ENCODE measurements at regions not wholly inside any gene's neighbourhood (a gene's known extent, or its start where the extent isn't known, plus 50 kb on each side); places are given as distances from the start of the nearest gene placed in this dataset.

DNA sequence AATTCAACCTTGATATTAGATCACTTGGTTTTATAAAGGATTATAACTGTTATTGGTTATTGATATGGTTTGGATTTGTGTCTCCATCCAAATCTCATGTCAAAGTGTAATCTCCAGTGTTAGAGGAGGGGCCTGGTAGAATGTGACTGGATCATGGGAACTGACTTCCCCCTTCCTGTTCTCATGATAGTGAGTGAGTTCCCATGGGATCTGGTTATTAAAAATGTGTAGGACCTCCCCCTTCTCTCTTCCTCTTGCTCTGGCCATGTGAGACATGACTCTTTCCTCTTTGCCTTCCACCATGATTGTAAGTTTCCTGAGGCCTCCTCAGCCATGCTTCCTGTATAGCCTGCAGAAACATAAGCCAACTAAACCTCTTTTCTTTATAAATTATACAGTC lies 136.0 kb upstream of the UBE2E2 start:
- no peak for DNase-seq
- H3K4me1 ChIP-seq (ENCODE audit: control insufficient read depth, insufficient read depth, low read length) = no peaks in the 10 kb centered on the region
- H3K36me3 ChIP-seq (ENCODE audit: control insufficient read depth, insufficient read depth, low read length) = no peaks in the 10 kb centered on the region
- no peak overlapping the region for H3K4me3 ChIP-seq (ENCODE audit: low read length)
- no peaks in the 10 kb centered on the region for H3K27me3 ChIP-seq (ENCODE audit: control insufficient read depth, insufficient read depth, low read length)
- H3K9me3 ChIP-seq (ENCODE audit: control insufficient read depth, low read depth, low read length) = no peaks in the 10 kb centered on the region
- no peak overlapping the region for H3K27ac ChIP-seq (ENCODE audit: low read length)

DNA sequence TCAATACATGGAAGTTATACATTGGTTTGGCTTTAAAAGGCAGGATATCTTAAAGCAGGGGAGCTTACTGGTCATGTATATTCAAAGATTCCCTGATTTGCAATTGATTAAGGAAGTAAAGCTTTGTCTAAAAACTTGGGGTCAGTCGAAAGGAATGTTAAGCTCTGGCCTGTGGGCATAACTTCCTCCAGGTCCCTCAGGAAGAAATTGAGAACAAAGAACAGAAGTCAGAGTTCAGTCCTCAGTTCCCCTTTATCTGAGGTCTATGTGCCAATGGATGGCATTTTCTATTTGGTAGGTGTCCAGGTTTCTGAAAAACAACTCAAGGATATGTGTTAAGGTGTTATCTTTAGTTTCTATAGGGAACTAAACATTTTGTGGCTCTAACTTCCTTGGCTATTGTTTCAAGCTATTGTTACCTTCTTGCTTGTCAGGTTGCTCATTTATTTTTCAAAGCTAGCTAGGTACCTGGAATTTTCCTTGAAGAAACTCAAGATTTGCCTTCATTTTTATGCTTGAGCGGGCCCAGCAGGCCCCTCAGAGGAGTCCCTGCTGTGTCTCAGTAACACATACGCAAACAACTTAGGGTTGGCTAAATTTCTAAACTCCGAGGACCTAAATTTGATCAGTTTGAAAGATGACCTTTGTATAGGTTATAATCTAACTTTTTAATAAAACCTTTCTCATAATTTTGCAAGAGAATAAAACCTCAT lies 135.0 kb upstream of the UBE2E2 start:
- Histone ChIP-seq H3K4me1 (ENCODE audit: control insufficient read depth, insufficient read depth, low read length) (no peaks in the 10 kb centered on the region), H3K9me3 (ENCODE audit: control insufficient read depth, low read depth, low read length) (no peaks in the 10 kb centered on the region), H3K27me3 (ENCODE audit: control insufficient read depth, insufficient read depth, low read length) (no peaks in the 10 kb centered on the region), H3K4me3 (ENCODE audit: low read length) (no peak overlapping the region), H3K27ac (ENCODE audit: low read length) (no peak overlapping the region), H3K36me3 (ENCODE audit: control insufficient read depth, insufficient read depth, low read length) (no peaks in the 10 kb centered on the region)
- no peak for DNase-seq
- WGBS (ENCODE audit: insufficient coverage, low lambda C conversion rate) = no CpG with 5 or more reads among the region's 4 CpGs

- no peak overlapping the region for H3K27ac ChIP-seq (ENCODE audit: low read length)
- WGBS (ENCODE audit: insufficient coverage, low lambda C conversion rate) = no CpG with 5 or more reads among the region's 2 CpGs
Measured at GRCh38 chr3:23071296-23071695, 131.8 kb upstream of the UBE2E2 start.

GRCh38 chr3:23071758-23072157 lies 131.4 kb upstream of the UBE2E2 start:
- 80% methylated on average over 1 of the region's 1 CpG for WGBS (ENCODE audit: insufficient coverage, low lambda C conversion rate)
- no peaks in the 10 kb centered on the region for H3K4me1 ChIP-seq (ENCODE audit: control insufficient read depth, insufficient read depth, low read length)
- no peak overlapping the region for H3K4me3 ChIP-seq (ENCODE audit: low read length)
- no peak overlapping the region for H3K27ac ChIP-seq (ENCODE audit: low read length)
- no peak for DNase-seq
- no peaks in the 10 kb centered on the region for H3K9me3 ChIP-seq (ENCODE audit: control insufficient read depth, low read depth, low read length)
- H3K27me3 ChIP-seq (ENCODE audit: control insufficient read depth, insufficient read depth, low read length) = no peaks in the 10 kb centered on the region
- no peaks in the 10 kb centered on the region for H3K36me3 ChIP-seq (ENCODE audit: control insufficient read depth, insufficient read depth, low read length)

More at GRCh38 chr3:23071296-23071695, 131.8 kb upstream of the UBE2E2 start:
- H3K4me3 ChIP-seq (ENCODE audit: low read length) = no peak overlapping the region
- no peaks in the 10 kb centered on the region for H3K9me3 ChIP-seq (ENCODE audit: control insufficient read depth, low read depth, low read length)
- H3K36me3 ChIP-seq (ENCODE audit: control insufficient read depth, insufficient read depth, low read length) = no peaks in the 10 kb centered on the region
- no peak for DNase-seq
- H3K4me1 ChIP-seq (ENCODE audit: control insufficient read depth, insufficient read depth, low read length) = no peaks in the 10 kb centered on the region
- no peaks in the 10 kb centered on the region for H3K27me3 ChIP-seq (ENCODE audit: control insufficient read depth, insufficient read depth, low read length)

GRCh38 chr3:23072693-23073092 lies 130.4 kb upstream of the UBE2E2 start:
- WGBS (ENCODE audit: insufficient coverage, low lambda C conversion rate) = no CpG with 5 or more reads among the region's 1 CpG
- H3K4me3 ChIP-seq (ENCODE audit: low read length) = no peak overlapping the region
- H3K27me3 ChIP-seq (ENCODE audit: control insufficient read depth, insufficient read depth, low read length) = no peaks in the 10 kb centered on the region
- no peaks in the 10 kb centered on the region for H3K4me1 ChIP-seq (ENCODE audit: control insufficient read depth, insufficient read depth, low read length)
- H3K27ac ChIP-seq (ENCODE audit: low read length) = no peak overlapping the region
- H3K9me3 ChIP-seq (ENCODE audit: control insufficient read depth, low read depth, low read length) = no peaks in the 10 kb centered on the region
- DNase-seq = no peak
- H3K36me3 ChIP-seq (ENCODE audit: control insufficient read depth, insufficient read depth, low read length) = no peaks in the 10 kb centered on the region

DNA sequence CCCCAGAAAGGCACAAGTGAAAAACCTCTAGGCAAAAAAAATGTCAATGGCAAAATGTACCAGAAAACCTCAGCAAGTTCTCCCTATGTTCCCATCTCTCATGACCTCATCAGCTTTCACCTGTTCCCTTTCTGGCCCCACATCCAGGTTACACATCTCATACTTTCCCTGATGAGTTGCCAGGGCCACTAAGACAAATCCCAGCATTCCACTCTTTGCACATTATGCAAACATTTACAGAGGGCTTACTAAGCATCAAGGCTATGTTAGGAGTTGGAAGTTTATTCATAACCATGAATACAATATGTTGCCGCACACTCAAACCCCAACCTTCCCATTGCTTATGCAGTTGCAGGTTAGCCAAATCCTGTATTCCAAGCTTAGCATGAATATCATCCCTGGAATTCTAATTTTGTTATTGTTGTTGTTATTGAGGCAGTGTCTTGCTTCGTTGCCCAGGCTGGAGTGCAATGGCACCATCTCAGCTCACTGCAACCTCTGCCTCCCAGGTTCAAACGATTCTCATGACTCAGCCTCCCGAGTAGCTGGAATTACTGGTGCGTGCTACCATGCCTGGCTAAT lies 129.3 kb upstream of the UBE2E2 start:
- DNase-seq = no peak
- Histone ChIP-seq H3K4me3 (ENCODE audit: low read length) (no peak overlapping the region), H3K27me3 (ENCODE audit: control insufficient read depth, insufficient read depth, low read length) (no peaks in the 10 kb centered on the region), H3K36me3 (ENCODE audit: control insufficient read depth, insufficient read depth, low read length) (no peaks in the 10 kb centered on the region), H3K4me1 (ENCODE audit: control insufficient read depth, insufficient read depth, low read length) (no peaks in the 10 kb centered on the region), H3K27ac (ENCODE audit: low read length) (no peak overlapping the region), H3K9me3 (ENCODE audit: control insufficient read depth, low read depth, low read length) (no peaks in the 10 kb centered on the region)
- WGBS (ENCODE audit: insufficient coverage, low lambda C conversion rate) = no CpG with 5 or more reads among the region's 5 CpGs

DNA sequence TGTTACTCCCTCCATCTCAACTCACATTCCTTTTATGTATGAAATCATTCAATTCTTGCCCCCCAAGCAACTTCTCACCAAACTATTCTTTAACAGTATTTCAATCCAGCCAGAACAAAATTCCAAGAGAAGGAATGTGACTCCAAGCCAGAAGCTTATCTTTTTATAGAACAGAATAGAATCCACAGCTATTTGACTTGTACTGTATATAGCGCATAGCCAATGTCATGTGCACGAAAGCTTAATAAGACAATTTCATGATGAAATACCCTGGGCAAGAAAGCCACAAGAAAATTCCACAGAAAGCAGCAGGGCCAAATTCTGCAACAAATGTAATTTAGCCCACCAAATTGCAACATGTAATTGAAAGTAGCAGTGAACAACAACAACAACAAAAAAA lies 127.6 kb upstream of the UBE2E2 start:
- Histone ChIP-seq H3K27ac (ENCODE audit: low read length) (no peak overlapping the region), H3K4me1 (ENCODE audit: control insufficient read depth, insufficient read depth, low read length) (no peaks in the 10 kb centered on the region), H3K4me3 (ENCODE audit: low read length) (no peak overlapping the region), H3K36me3 (ENCODE audit: control insufficient read depth, insufficient read depth, low read length) (no peaks in the 10 kb centered on the region), H3K27me3 (ENCODE audit: control insufficient read depth, insufficient read depth, low read length) (no peaks in the 10 kb centered on the region), H3K9me3 (ENCODE audit: control insufficient read depth, low read depth, low read length) (no peaks in the 10 kb centered on the region)
- WGBS (ENCODE audit: insufficient coverage, low lambda C conversion rate) = no CpG with 5 or more reads among the region's 2 CpGs
- DNase-seq = no peak

GRCh38 chr3:23076437-23076836 lies 126.7 kb upstream of the UBE2E2 start:
- Histone ChIP-seq H3K9me3 (ENCODE audit: control insufficient read depth, low read depth, low read length) (no peaks in the 10 kb centered on the region), H3K36me3 (ENCODE audit: control insufficient read depth, insufficient read depth, low read length) (no peaks in the 10 kb centered on the region), H3K27me3 (ENCODE audit: control insufficient read depth, insufficient read depth, low read length) (no peaks in the 10 kb centered on the region), H3K4me1 (ENCODE audit: control insufficient read depth, insufficient read depth, low read length) (no peaks in the 10 kb centered on the region), H3K27ac (ENCODE audit: low read length) (no peak overlapping the region), H3K4me3 (ENCODE audit: low read length) (no peak overlapping the region)
- 83% methylated on average over 1 of the region's 2 CpGs for WGBS (ENCODE audit: insufficient coverage, low lambda C conversion rate)
- no peak for DNase-seq

DNA sequence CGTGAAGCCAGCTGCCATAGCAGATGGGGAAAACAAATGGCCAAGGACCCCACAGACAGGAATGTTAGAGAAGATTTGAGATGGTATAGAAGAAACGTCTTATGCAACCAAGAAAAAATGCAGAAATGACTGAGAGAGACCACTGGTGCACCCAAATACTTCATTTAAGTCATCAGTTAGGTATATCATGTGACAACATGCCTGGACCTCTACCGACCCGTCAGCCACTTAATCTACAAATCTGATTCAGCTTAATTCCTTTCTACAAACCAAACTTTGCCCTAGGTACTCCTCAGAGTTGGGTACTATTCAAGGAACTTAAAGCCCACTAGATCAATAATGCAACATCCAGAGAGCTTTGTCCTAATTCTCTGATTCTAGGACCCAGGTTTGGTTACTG lies 126.0 kb upstream of the UBE2E2 start:
- no peaks in the 10 kb centered on the region for H3K27me3 ChIP-seq (ENCODE audit: control insufficient read depth, insufficient read depth, low read length)
- H3K27ac ChIP-seq (ENCODE audit: low read length) = no peak overlapping the region
- no peak overlapping the region for H3K4me3 ChIP-seq (ENCODE audit: low read length)
- H3K36me3 ChIP-seq (ENCODE audit: control insufficient read depth, insufficient read depth, low read length) = no peaks in the 10 kb centered on the region
- DNase-seq = no peak
- H3K9me3 ChIP-seq (ENCODE audit: control insufficient read depth, low read depth, low read length) = no peaks in the 10 kb centered on the region
- WGBS (ENCODE audit: insufficient coverage, low lambda C conversion rate) = no CpG with 5 or more reads among the region's 4 CpGs
- H3K4me1 ChIP-seq (ENCODE audit: control insufficient read depth, insufficient read depth, low read length) = no peaks in the 10 kb centered on the region

DNA sequence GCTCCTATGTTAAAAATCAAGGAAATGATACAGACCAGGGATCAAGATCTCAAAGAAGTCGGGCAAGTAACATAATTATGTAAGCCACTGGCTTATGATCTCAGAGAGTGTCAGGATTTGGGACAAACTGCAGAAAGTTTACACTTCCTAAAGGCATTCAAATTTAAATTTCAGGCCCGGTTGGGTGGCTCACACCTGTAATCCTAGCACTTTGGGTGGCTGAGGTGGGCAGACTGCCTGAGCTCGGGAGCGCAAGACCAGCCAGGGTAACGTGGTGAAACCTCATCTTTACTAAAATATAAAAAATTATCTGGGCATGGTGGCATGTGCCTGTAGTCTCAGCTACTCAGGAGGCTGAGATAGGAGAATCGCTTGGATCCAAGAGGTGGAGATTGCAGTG lies 124.4 kb upstream of the UBE2E2 start:
- no peaks in the 10 kb centered on the region for H3K9me3 ChIP-seq (ENCODE audit: control insufficient read depth, low read depth, low read length)
- no peaks in the 10 kb centered on the region for H3K27me3 ChIP-seq (ENCODE audit: control insufficient read depth, insufficient read depth, low read length)
- no peak for DNase-seq
- H3K4me3 ChIP-seq (ENCODE audit: low read length) = no peak overlapping the region
- no peaks in the 10 kb centered on the region for H3K36me3 ChIP-seq (ENCODE audit: control insufficient read depth, insufficient read depth, low read length)
- H3K4me1 ChIP-seq (ENCODE audit: control insufficient read depth, insufficient read depth, low read length) = no peaks in the 10 kb centered on the region
- no CpG with 5 or more reads among the region's 6 CpGs for WGBS (ENCODE audit: insufficient coverage, low lambda C conversion rate)
- no peak overlapping the region for H3K27ac ChIP-seq (ENCODE audit: low read length)

- peak in 1 of 2 donors; percentile 3 for DNase-seq
- Histone ChIP-seq H3K4me1 (ENCODE audit: control insufficient read depth, insufficient read depth, low read length) (no peaks in the 10 kb centered on the region), H3K27me3 (ENCODE audit: control insufficient read depth, insufficient read depth, low read length) (no peaks in the 10 kb centered on the region), H3K9me3 (ENCODE audit: control insufficient read depth, low read depth, low read length) (no peaks in the 10 kb centered on the region), H3K27ac (ENCODE audit: low read length) (no peak overlapping the region), H3K36me3 (ENCODE audit: control insufficient read depth, insufficient read depth, low read length) (no peaks in the 10 kb centered on the region), H3K4me3 (ENCODE audit: low read length) (no peak overlapping the region)
- WGBS (ENCODE audit: insufficient coverage, low lambda C conversion rate) = 43% methylated on average over 1 of the region's 7 CpGs
Measured at GRCh38 chr3:23079976-23080375, 123.2 kb upstream of the UBE2E2 start.

Data from large intestine (tissue), 3 donors.